ENCODE measurements at regions not wholly inside any gene's neighbourhood (a gene's known extent, or its start where the extent isn't known, plus 50 kb on each side); places are given as distances from the start of the nearest gene placed in this dataset.

DNA sequence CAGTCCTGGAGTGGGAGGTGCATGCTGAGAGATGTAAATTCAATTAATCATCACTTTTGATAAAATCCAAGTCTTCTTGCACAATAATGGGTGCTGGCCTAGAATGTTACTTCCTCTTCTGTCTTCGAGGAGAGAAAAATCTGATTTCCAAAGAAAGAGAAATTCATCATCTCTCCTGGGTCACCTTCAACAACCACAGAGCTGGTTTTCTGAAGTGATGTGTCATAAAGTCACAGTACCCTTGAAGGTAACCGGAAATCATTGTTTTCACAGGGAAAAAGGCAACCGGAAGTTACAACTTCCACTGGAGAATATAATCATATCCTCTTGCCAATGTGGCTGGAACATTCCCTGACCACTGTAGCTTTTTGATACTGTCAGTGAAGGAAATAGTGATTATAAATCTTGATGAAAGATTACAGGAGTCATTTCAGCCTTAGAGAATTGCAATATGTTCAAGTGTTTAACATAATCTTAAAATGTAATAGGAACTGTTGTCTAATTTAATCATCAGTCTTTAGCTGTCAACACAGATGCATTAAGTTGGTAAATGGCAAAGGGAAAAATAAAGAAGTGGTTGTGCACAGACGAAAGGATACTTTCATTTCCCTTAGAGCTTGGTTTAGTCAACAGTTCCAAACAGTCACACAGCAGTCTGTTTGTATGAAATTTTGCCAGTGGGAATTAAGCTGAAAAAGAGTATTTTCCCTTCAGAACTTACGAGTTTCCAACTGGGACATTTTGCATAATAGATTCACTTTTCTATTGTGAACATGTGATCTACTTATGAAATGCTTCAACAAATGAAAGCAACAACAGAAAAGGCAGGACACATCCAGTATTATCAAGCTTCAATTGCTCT, 106.5 kb upstream of the SLC4A7 start:
- H3K9me3 ChIP-seq (replicated peaks; ENCODE audit: control insufficient read depth, insufficient read depth, low read length): no peaks in the 10 kb centered on the region
- H3K27ac ChIP-seq (ENCODE audit: insufficient read depth, low read depth, low read length): peak overlapping the region; percentile 98
- peak; percentile 95 for DNase-seq (ENCODE audit: low read depth, low spot score)
- CTCF ChIA-PET: interaction anchor here (0.7 to 4.1 kb wide), 22 partner anchors 9 to 738 kb away, joined by 3 to 57 read pairs (median 5); partner anchors contain the start of gene SLC4A7
- no peak overlapping the region for H2AFZ ChIP-seq (ENCODE audit: low read depth, low read length)
- FAIRE-seq: peak; percentile 95
- TF ChIP-seq GATA2 (IDR thresholded peaks at IDR 0.05; ENCODE audit: insufficient read depth, insufficient read length, low read depth, low read length): peak; percentile 96
- peak; percentile 96 for TF ChIP-seq FOS (IDR thresholded peaks at IDR 0.05; ENCODE audit: borderline replicate concordance, insufficient read depth, low read length)
- TF ChIP-seq, protein P1, sequence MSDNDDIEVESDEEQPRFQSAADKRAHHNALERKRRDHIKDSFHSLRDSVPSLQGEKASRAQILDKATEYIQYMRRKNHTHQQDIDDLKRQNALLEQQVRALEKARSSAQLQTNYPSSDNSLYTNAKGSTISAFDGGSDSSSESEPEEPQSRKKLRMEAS (IDR thresholded peaks at IDR 0.05; ENCODE audit: insufficient read depth, insufficient read length): no peak
- TF ChIP-seq JUN (IDR thresholded peaks at IDR 0.05; ENCODE audit: borderline replicate concordance, insufficient read depth, insufficient read length, low read depth): peak; percentile 97
- TF ChIP-seq MYC (IDR thresholded peaks at IDR 0.05; ENCODE audit: low read depth, low read length): peak; percentile 14
- TF ChIP-seq POLR2AphosphoS5 (IDR thresholded peaks at IDR 0.05; ENCODE audit: insufficient read depth, low read depth, low read length): peak; percentile 99
- TF ChIP-seq EZH2 (IDR thresholded peaks at IDR 0.05; ENCODE audit: borderline replicate concordance, low read depth, low read length, severe bottlenecking): no peak
- TF ChIP-seq, protein P2, sequence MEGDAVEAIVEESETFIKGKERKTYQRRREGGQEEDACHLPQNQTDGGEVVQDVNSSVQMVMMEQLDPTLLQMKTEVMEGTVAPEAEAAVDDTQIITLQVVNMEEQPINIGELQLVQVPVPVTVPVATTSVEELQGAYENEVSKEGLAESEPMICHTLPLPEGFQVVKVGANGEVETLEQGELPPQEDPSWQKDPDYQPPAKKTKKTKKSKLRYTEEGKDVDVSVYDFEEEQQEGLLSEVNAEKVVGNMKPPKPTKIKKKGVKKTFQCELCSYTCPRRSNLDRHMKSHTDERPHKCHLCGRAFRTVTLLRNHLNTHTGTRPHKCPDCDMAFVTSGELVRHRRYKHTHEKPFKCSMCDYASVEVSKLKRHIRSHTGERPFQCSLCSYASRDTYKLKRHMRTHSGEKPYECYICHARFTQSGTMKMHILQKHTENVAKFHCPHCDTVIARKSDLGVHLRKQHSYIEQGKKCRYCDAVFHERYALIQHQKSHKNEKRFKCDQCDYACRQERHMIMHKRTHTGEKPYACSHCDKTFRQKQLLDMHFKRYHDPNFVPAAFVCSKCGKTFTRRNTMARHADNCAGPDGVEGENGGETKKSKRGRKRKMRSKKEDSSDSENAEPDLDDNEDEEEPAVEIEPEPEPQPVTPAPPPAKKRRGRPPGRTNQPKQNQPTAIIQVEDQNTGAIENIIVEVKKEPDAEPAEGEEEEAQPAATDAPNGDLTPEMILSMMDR (IDR thresholded peaks at IDR 0.05; ENCODE audit: extremely low read depth in 1 of 2, insufficient read depth in 1 of 2, low read depth in 1 of 2, low read length in 2 of 2): no peak
- peak; percentile 86 for TF ChIP-seq POLR2A (IDR thresholded peaks at IDR 0.05; ENCODE audit: low read depth, low read length)
- no peaks in the 10 kb centered on the region for H3K9me1 ChIP-seq (replicated peaks; ENCODE audit: control insufficient read depth, extremely low read depth, insufficient read depth, low read length)
- no peaks in the 10 kb centered on the region for H3K79me2 ChIP-seq (ENCODE audit: control insufficient read depth, insufficient read depth, low read length)
- POLR2A ChIA-PET: interaction anchor here (0.7 to 2.4 kb wide), 6 partner anchors 42 to 108 kb away, joined by 3 to 9 read pairs (median 4); partner anchors contain the start of gene SLC4A7
- no peaks in the 10 kb centered on the region for H4K20me1 ChIP-seq (replicated peaks; ENCODE audit: control insufficient read depth, extremely low read depth, insufficient read depth, low read length)
- H3K27me3 ChIP-seq (ENCODE audit: control insufficient read depth in 2 of 2, insufficient read depth in 2 of 2, low read length in 2 of 2): no peaks in the 10 kb centered on the region
- H3K4me2 ChIP-seq (ENCODE audit: insufficient read depth, low read length): peak overlapping the region; percentile 73
- H3K4me3 ChIP-seq (replicated peaks in 1 of 3; ENCODE audit: insufficient read depth in 1 of 3, low read depth in 1 of 3, low read length in 3 of 3): peak overlapping the region in 1 of 3 experiments; percentile 20
- H3K4me1 ChIP-seq (ENCODE audit: control insufficient read depth, extremely low read depth, insufficient read depth, low read length): peaks cover 30% of the 10 kb centered on the region
- intact Hi-C loops (cut with micrococcal nuclease) (loop anchor here (1.0 to 2.0 kb wide), 11 partner anchors 17 to 443 kb away; partner anchors contain the start of gene SLC4A7), dilution Hi-C loops (cut with MboI; ENCODE audit: extremely low pct_ligation_motif_present, low sequenced_read_pairs) (no loop called here)
- BruUV-seq (replicated peaks): TSS peak; percentile 92
- peak overlapping the region; percentile 87 for H3K9ac ChIP-seq (replicated peaks; ENCODE audit: extremely low read depth, insufficient read depth, low read length)
- H3K36me3 ChIP-seq (ENCODE audit: control insufficient read depth in 2 of 2, extremely low read depth in 1 of 2, insufficient read depth in 2 of 2, low read length in 2 of 2): no peaks in the 10 kb centered on the region

Measured in endothelial cell of umbilical vein (primary cell).